ENCODE measurements at regions not wholly inside any gene's neighbourhood (a gene's known extent, or its start where the extent isn't known, plus 50 kb on each side); places are given as distances from the start of the nearest gene placed in this dataset.
"Not testable (repeated sequence)": the region's sequence is repeated elsewhere in the genome, so short reads cannot be mapped to it uniquely, and the experiment has no call there.

DNA sequence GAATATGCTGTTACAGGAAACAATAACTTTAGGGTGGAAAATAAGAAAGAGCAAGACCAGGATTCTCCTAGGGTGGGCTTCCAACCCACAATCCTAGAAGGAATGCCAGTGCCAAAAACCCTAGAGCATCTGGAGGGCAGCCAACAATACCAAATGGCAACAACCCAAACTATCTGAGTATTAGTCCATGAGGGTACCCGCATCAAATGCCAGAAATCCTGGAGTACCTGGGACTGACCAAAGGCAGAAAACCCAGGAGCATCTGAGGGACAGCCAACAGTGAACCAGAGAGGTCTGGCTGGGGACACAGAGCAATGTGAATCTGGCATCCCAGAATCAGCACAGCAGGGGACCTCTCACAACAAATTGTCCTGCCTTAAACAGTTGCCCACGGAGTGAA, 126.3 kb downstream of the SCG2 start:
- no peak for FAIRE-seq

DNA sequence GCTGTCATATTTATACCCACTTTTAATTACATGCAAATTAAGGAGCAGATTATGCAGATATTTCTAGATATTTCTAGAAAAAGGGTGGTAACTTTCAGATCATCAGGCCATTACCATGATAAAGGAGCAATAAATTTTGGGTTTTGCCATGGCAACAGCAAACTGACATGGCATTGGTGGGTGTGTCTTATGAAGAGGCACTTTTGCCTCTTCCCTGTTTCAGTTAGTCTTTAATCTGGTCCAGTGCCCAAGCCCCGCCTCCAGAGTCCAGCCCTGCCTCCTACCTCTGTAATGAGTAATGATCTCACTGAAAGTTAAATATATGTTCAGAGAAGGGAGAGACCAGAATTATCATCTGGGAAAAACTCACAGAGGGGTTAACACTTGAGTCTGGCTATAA, 124.8 kb downstream of the SCG2 start:
- no peak for FAIRE-seq

DNA sequence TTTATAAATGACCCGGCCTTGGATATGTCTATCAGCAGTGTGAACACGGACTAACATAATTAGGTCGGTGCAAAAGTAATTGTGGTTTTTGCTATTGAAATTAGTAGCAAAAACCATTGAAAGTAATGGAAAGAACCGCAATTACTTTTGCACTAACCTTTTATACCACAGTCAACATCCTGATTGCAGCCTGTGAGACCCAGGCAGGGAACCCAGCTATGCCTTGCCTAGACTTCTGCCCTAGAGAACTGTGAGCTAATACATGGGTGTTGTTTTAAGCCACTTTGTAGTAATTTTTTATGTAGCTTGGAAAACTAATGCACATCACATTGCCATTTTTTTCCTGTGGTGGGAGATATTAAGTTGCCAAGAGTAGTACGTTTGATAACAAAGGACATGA, 120.7 kb downstream of the SCG2 start:
- FAIRE-seq = no peak

DNA sequence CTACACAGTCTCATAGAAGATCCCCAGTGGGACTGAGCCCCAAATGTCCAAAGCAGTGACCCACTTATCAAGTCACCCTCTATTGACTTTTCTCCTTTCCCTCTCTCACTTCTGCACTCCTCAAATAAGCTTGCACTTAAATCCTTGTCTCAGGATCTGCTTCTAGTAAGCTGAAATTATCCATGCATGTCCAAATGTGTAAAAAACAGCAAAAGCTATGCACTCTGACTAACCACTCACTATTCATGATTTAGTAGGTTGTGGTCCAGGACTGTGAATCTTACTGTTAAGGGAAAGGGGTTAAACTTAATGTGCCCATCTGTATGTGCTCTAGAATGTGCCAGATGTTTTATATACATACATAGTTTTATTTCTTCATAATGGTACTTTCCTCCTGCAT, 115.4 kb downstream of the SCG2 start:
- FAIRE-seq = no peak

DNA sequence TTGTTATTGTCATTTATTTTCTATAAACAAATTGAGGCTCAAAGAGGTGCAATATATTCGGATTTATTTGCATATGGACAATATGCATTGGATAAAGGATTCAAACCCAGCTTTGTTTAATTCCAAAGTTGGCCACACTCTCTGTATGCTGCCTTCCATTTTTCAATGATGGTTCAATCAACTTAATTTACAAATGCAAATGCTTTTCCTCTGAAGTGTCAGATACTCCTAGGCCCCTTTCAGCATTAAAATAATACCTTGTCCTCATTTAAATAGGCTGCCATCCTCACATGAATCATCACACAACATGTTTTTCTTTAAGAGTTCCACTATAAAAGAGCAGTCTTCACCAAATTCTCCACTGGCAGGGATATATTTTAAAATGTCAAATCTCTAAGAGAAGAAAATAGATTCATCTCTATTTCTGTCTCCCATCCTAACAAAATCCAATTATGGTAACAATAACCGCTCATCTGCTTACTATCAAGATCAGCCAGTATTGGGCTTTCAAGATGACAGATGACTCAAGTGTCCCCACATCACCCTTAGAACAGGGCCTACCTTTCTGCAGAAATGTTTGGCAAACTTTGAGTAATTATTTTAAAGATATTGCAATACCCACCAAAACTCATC, 114.8 kb downstream of the SCG2 start:
- FAIRE-seq = no peak

DNA sequence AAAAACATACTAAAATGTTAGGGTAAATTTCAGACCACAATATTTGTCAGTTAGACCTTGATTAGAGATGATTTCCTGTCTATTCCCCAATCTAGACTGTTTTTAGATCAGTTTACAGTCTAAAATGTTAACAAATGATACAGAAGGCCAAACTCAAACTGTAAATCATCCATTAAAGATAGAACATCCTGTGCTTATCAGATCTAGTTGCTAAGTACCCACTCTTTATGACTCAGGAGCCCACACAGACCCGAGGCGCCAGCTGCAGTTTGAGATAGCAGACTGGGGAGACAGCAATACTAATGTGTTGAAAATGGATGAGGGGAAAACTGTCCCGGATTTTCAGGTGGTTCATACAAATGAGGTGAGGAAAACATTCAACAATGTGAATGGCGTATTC, 113.3 kb downstream of the SCG2 start:
- no peak for FAIRE-seq

DNA sequence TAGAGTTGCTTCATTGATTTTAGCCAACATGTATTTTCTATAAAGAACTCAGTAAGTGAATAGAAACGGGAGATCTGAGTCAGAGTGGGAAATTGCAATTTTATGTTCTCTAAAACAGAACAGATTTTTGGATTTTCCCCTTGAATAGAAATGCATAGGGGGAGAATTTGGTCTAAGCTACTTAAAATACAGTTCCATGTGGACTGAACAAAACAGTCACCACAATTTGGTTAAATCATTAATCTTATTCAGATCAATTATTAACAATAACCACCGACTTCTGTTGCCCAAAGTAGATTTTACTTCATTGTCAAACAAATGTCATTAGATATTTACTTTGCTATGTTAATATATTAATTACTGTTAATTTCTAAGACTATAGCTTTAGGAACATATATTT, 107.7 kb downstream of the SCG2 start:
- FAIRE-seq = no peak

DNA sequence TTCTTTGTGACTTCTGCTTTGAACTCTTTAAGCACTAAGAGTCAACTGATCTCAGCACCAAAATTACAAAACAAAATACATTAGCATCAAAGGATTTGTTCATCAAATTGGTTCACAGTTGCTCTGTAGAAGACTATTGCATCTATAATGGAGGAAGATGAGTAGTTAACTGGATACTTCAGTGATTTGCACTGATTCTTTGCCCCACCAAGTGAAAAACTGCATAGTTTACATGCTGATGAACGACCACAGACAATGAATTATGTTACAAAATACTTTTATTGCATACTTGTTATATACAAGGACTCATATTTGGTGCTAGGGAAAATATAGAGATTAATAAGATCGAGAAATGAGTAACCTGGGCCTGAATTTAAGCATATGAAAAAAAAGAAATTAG, 107.2 kb downstream of the SCG2 start:
- FAIRE-seq = no peak

DNA sequence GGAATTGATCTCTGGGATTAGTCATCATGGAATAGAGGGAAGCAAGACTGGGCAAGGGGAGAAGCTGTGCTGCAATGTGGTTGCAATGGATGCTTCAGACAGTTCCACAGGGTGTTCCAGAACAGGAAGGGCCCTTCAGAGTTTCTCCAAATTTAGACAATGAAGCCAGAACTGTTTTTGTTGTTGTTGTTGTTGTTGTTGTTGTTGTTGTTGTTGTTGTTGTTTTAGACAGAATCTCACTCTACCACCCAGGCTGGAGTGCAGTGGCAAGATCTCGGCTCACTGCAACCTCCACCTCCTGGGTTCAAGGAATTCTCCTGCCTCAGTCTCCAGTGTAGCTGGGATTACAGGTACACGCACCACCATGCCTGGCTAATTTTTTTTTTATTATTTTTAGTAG, 105.3 kb downstream of the SCG2 start:
- FAIRE-seq = not testable (repeated sequence)

DNA sequence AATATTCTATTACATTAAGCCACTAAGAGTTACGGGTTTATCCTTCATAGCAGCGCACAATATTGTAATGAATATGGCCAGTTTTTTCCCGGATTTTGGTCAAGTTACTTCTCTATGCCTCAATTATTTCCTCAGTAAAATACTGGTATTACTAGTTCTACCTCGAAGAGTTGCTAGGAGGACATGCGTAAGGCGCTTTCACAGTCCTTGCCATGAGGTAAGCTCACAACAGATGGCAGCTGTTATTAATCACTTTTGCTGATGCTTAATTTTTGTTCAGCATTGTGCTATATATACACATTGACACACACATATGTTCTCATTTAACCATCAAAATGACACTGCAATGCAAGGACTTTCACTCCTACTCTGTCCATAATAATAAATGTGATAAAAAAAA, 101.5 kb downstream of the SCG2 start:
- FAIRE-seq = no peak

DNA sequence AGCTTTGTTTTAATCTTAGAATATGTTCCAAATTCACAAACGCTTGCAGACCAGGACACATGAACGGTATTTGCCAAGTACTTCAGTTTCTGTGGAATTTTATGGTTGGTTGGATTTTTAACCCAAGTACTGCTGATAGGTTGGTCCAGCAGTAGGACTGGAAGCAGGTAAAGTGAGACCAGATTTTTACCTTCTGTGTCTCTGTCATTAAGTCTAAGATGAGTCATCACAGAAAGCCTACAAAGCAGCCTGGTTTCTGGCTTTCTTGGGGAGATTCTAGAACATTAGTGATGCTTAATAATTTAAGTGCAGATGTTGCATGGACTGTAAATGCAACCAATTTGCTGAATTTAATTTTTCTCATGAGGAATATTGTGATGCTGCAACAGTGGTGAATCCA, 100.5 kb downstream of the SCG2 start:
- no peak for FAIRE-seq

DNA sequence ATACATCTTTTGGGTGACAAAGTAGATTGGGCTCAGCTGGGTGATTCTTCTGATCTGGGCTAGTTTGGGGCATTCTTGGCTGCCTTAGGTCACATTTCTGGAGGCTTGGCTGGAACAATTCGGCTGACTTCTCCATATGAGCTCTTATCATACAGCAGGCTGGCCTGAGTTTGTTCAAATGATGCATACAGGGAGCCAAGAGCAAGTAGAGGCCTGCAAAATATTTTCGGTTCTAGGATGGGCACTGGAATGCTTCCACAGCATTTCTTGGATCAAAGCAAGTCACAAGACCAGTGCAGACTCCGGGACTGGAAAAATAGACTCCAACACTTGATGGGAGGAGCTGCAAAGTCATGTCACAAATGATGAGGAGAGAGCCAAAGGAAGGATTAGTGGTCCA, 98.4 kb downstream of the SCG2 start:
- FAIRE-seq = no peak

DNA sequence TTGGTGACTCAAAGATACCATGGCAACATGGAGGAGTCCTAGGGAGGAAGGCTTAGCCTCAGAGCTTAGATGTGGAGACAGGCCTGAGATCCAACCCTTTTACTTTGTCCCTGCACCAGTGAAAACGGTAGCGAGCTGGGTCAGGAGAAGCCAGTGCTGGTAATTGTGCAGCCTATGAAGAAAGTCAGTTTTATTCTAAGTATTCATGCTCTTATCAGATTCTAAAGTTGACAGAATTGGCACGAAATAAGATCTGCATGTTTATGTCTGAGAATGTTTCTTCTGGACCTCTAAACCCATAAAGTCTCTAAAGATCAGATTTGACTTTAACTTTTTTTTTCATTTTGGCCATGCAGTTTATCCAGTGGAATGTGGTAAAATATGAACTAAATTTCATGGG, 93.8 kb downstream of the SCG2 start:
- no peak for FAIRE-seq

DNA sequence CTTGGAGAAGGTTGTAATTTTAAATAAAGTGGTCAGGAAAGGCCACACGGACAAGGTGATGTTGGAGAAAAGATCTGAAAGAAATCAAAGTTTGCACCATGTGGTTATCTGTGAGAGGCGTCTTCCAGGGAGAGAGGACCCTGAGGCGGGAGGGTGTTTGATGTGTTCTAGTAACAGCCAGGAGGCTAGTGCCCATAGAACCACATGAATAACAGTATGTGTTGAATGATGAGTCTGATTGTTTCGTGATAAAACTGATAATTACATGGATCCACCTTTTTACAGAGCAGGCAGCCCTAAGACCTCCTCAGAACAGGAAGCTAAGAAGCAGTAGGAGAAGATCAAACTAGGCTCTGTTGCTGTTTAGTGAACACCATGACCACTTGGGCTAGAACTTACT, 91.4 kb downstream of the SCG2 start:
- no peak for FAIRE-seq

DNA sequence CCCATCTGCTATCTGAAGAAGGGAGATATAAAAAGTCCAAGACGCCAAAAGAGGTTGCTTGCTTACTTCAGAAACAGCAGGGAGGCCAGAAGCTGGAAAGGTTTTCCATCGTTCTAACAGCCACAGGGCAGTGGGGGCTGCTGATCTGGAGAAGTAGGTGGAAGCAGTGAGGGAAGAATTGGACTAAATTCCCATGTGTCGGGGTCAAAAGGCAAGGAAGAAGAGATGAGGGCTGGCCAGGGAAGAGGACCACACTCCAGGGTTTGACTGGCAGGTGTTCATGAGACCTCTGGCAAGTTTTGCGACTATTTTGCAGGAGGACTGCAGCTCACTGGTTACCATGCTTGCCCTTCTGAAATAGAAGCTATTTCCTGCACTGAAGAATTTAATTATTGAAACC, 91.0 kb downstream of the SCG2 start:
- FAIRE-seq = no peak

DNA sequence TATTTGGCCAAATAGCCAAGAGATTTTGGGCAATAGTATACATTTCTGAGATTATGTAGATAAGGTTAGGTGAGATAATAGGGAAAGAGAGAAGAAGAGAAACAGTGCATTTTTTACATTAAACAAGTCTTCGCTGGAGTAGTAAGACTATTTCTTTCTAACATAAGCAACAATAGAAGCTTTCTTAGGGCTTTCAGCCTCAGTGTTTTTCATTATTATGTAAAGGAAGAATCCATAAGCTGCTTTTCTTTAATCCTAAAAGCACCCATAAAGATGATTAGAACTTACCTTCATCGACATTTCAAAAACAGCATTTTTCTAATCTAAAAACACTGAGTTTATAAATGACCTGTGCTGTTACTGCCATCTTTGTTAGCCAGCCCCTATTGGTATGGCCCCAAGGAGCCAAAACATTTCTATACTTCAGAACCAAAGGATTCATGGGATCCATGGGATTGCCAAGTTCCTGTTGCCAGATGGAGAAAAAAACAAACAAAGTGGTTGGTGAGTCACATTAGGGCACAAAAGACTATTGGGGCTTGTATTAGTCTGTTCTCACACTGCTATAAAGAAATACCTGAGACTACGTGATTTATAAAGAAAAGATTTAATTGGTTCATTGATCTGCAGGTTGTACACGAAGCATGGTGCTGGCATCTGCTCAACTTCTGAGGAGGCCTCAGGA, 88.2 kb downstream of the SCG2 start:
- no peak for FAIRE-seq

DNA sequence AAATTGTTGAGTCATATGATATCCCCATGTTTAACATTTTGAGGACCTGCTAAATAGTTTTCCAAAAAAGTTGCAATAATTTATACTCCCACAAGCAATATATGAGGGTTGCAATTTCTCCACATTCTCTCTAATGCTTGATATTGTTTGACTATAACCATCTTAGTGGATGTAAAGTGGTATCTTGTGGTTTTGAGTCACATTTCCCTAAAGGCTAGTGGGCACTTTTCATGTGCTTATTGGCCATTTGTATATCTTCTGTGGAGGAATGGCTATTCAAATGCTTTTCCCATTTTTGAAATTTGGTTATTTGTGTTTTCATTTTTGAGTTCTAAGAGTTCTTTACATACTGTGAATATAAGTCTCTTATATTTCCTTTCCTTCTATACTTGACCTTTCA, 82.7 kb downstream of the SCG2 start:
- FAIRE-seq = no peak

DNA sequence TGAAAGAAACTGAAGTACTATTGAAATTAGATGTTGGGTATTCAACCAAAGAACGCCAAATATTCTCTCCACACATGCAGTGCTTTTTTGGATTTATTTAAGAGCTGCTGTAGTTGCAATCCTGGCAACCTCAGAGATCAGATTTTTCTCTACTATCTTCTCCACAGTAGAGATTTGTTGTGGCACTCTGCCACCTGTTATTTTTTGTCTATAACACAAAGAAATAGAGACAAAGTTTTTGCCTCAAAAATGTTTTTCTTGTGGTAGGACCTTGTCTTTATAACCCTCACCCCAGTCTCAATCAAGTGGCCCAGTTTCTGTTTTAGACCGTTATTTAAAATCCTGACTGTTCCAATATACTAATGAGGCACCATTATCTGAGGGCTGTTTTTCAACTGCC, 79.4 kb downstream of the SCG2 start:
- FAIRE-seq = no peak

DNA sequence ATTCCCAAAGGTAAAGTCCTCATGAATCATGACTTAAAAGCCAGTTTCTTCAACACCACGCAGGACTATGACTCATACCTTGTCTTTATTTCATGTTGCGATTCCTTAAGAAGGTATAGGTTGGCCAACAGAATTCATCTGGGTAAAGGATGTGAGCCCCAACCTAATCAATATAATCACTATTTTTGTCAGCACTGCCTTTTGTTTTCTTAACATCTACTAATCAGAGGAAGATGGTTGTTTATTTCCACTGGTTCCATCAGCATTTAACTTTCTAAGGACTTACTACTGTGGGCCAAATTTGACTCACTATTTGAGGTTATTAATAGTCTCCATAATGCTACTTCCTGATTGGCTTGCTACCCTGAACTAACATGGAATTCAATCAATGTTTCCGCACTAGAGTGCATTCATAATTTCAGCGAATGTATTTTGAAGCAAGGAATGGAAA, 78.6 kb downstream of the SCG2 start:
- no peak for FAIRE-seq

DNA sequence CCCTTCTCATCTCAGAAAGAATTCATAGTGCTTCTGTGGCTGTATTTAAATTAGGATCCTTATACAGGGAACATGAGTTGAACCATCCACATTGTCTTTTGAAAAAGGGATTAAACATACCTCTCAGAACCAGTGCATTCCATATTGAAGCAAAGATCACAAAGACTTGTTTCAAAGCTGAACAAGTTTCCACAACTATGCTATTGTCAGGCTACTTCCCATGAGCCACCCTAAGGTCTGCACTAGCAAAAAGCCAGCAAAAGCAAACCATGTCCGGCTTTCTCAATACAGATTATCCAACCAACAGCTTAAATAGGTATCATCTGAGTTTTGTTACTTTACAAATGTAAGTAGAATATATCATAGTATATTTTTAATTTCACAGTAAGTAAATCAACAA, 78.1 kb downstream of the SCG2 start:
- FAIRE-seq = no peak

DNA sequence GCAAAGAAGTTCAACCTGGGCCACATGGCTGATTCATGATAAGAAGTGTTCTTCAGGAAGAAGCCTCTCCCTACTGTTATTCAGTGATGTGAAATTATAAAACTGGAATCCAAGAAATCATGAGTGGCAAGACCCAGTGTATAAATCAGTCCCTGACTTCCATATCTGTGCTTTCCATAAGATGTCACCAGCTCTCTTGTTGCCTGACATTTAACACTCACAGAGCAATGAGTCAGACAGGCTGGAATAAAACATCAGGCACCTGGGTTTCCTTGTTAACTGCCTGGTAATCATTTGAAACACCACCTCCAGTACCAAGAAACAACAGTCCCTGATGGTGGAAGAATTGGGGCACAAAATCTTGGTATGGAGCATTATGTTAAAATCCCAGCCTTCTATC, 76.1 kb downstream of the SCG2 start:
- no peak for FAIRE-seq

DNA sequence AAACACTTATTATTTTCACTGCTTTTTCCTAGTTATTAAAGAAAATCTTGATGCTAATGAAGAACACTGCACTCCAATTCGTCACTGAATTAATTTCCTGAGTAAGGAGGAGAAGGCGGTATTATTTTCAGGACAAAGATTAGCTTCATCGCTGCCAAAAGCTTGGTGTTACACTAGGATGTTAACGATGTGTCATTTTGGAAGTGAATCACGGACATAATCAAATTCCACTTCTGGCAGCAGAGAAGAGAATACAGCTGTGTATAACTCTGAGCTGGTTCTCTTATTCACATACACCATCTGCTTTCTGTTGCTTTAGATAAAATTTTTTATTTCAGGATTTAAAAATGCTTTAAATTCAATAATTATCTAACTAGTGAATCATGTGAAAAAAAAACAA, 74.1 kb downstream of the SCG2 start:
- FAIRE-seq = no peak

DNA sequence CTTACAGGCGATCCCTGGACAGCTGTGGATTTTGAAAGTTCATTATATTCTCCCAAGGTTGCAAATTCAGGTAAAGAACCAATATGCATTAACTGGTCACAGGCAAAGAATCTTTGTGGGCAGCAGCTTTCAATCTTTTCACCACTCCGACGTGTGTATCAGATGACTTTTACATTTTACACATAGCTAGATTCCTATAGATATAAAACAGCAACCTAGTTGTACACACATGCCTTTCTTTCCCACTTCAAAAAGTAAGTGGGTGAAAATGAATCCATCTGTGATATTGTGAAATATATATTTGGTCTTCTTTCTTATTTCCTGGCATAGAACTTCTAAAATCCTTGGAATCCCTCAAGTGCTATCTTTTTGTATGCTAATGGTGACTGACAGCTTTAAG, 72.5 kb downstream of the SCG2 start:
- no peak for FAIRE-seq

DNA sequence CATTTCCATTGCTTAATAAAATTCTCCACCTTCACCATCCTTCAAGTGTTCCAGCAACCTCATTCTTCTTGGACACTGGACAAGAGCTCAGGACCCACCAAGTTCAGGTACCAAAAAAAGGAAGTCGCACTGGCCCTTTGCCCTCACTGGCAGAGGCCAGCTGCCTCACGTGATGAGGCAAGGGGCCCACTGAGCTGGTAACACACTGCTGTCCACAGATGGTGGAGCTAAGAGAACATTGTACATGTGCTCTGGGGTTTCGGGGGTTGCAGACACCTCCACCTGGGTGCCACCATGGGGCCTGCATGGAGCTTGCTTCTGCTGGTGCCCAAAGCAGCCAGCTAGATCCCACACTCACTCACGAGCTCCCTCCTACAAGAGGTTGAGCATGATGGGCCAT, 71.3 kb downstream of the SCG2 start:
- no peak for FAIRE-seq

DNA sequence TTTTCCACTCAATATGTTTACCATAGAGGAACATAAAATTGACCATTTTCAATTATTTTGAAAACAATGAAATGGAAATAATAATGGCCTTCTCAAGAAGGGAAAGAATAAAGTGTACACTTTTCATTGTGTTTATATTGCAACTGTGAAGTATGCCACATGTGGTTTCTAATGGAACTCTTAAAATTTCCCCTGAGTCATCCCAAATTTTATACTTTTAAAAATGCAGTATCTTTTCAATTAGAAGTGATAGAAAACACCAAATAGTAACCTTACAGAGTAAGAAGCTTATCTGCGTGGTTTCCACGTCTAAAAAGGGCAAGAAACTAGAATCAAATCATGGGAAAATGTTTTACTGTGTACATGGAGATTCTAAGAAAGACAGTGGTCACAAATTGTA, 70.0 kb downstream of the SCG2 start:
- no peak for FAIRE-seq
